K562 (cell line): ENCODE measurements at regions not wholly inside any gene's neighbourhood (a gene's known extent, or its start where the extent isn't known, plus 50 kb on each side); places are given as distances from the start of the nearest gene placed in this dataset.

Source experiments
- ATAC-seq: fragments of 200-7000 bp; cut with Tn5 transposase; 3 replicates; pipeline ENCODE4 v1.9.1; 2020; ENCODE audit warnings: moderate library complexity
- BruUV-seq: library from RNA; stranded (reverse); fragments of 400-500 nt; replicated peaks from 2 replicates; lab custom pipeline; 2021; lab: Mats Ljungman, UMichigan
- CTCF ChIA-PET: fragments of 300-600 bp; formaldehyde crosslinking; extraction: SDS; loops from one replicate; lab custom pipeline; 2021; ENCODE audit warnings: low intra/inter-chr PET ratio; lab: Yijun Ruan, JAX
- POLR2A ChIA-PET: fragments of 300-600, 350-650 bp; sonication (Branson Sonifier 250); formaldehyde crosslinking; extraction: SDS; loops from one replicate; lab custom pipeline; 2021; ENCODE audit warnings: antibody characterized with exemption, inconsistent platforms; lab: Yijun Ruan, JAX
- DNase-seq, 4 experiments: peaks; one replicate each; pipeline versions ENCODE4 v3.0.0 to v3.0.0-alpha.2; 2011 to 2018; ENCODE audit warnings: low spot score in 3 of 4, mixed read lengths in 3 of 4; ENCODE audit errors: extremely low read depth in 1 of 4
- FAIRE-seq: peaks from 2 replicates; lab custom pipeline; 2011; peaks lifted over from hg19 to GRCh38; lab: Jason Lieb, UNC
- H2AFZ ChIP-seq: 2 replicates; pipeline ENCODE4 v1.6.0; 2011; ENCODE audit warnings: low read depth, low read length, control low read depth, inconsistent platforms
- H3K27ac ChIP-seq: fragments of 200-600 bp; 3 replicates; pipeline ENCODE4 v1.8.0; 2011; ENCODE audit warnings: low read depth, mild to moderate bottlenecking, control low read depth, inconsistent platforms, low read length, moderate library complexity, mixed read lengths; ENCODE audit errors: extremely low read depth
- H3K27me3 ChIP-seq, 2 experiments: fragments of 300-600 bp in 1 of 2; 2 replicates in 1 of 2; 3 replicates in 1 of 2; pipeline versions ENCODE4 v1.6.0 to v1.8.0; 2011; ENCODE audit warnings: inconsistent platforms in 2 of 2, low read length in 2 of 2, mild to moderate bottlenecking in 1 of 2, mixed read lengths in 1 of 2, moderate library complexity in 1 of 2; ENCODE audit not compliant: control insufficient read depth in 2 of 2, insufficient read depth in 2 of 2
- H3K36me3 ChIP-seq: fragments of 300-600 bp; 3 replicates; pipeline ENCODE4 v1.8.0; 2011; ENCODE audit warnings: mild to moderate bottlenecking, low read length, inconsistent platforms; ENCODE audit not compliant: control insufficient read depth, insufficient read depth
- H3K4me1 ChIP-seq, 2 experiments: fragments of 200-600 bp in 1 of 2; replicated peaks in 1 of 2; 2 replicates in 1 of 2; 3 replicates in 1 of 2; pipeline versions ENCODE4 v1.5.1 to v1.8.0; 2011; ENCODE audit warnings: inconsistent platforms in 2 of 2, low read length in 2 of 2, mild to moderate bottlenecking in 1 of 2, mixed read lengths in 1 of 2, moderate library complexity in 1 of 2; ENCODE audit not compliant: control insufficient read depth in 2 of 2, insufficient read depth in 2 of 2
- H3K4me2 ChIP-seq: 2 replicates; pipeline ENCODE4 v1.6.1; 2011; ENCODE audit warnings: low read length, control low read depth, inconsistent platforms, mixed read lengths; ENCODE audit not compliant: insufficient read depth
- H3K4me3 ChIP-seq: fragments of 200-600 bp; sonication (generic), shearing (Covaris generic); 2 replicates; pipeline ENCODE4 v1.5.1; 2016; ENCODE audit warnings: control low read depth, inconsistent platforms
- H3K79me2 ChIP-seq: fragments of 200-600 bp; 3 replicates; pipeline ENCODE4 v1.8.0; 2011; ENCODE audit warnings: low read length, inconsistent platforms; ENCODE audit not compliant: control insufficient read depth, insufficient read depth
- H3K9ac ChIP-seq, 2 experiments: 2 replicates each; pipeline versions ENCODE4 v1.6.0 to v1.6.1; 2011; ENCODE audit warnings: low read depth in 2 of 2, low read length in 2 of 2, control low read depth in 1 of 2, inconsistent platforms in 1 of 2, mild to moderate bottlenecking in 1 of 2, mixed read lengths in 1 of 2; ENCODE audit not compliant: insufficient read depth in 1 of 2
- H3K9me1 ChIP-seq: one replicate; pipeline ENCODE4 v1.6.0; 2011; ENCODE audit warnings: inconsistent platforms, mild to moderate bottlenecking, low read length, moderate library complexity; ENCODE audit not compliant: control insufficient read depth, insufficient read depth
- H3K9me3 ChIP-seq: replicated peaks from 2 replicates; pipeline ENCODE4 v1.5.1; 2011; ENCODE audit warnings: low read depth, low read length, inconsistent platforms; ENCODE audit not compliant: control insufficient read depth, insufficient read depth
- H4K20me1 ChIP-seq: replicated peaks from 2 replicates; pipeline ENCODE4 v1.6.1; 2011; ENCODE audit warnings: low read length, inconsistent platforms, mixed read lengths; ENCODE audit not compliant: control insufficient read depth, insufficient read depth
- CEBPB ChIP-seq: fragments of 450-650 bp; IDR thresholded peaks from 2 replicates; pipeline ENCODE4 v1.6.1; 2016; ENCODE audit warnings: missing genetic modification characterization, missing compliant biosample characterization
- GATAD2B ChIP-seq: fragments of 450-650 bp; IDR thresholded peaks from 2 replicates; pipeline ENCODE4 v1.6.1; 2017; ENCODE audit warnings: mild to moderate bottlenecking, borderline replicate concordance
- NONO ChIP-seq, 2 experiments: fragments of 200-400 bp in 1 of 2; fragments of 450-650 bp in 1 of 2; formaldehyde crosslinking in 1 of 2; IDR thresholded peaks; 2 replicates each; pipeline ENCODE4 v1.6.1; 2017; ENCODE audit warnings: low read depth in 2 of 2, mild to moderate bottlenecking in 2 of 2, moderate library complexity in 2 of 2, low read length in 1 of 2
- WGBS: fragments of 100-300 bp; shearing (Covaris generic); methylation state at CpG from one replicate; pipeline ENCODE4 v1.1.6; 2016; ENCODE audit warnings: low coverage, mixed read lengths; ENCODE audit not compliant: insufficient coverage; ENCODE audit errors: missing lambda C conversion rate; 5-methylcytosine and 5-hydroxymethylcytosine counted together
- in situ Hi-C: fragments of 300-500 bp; cut with MboI; formaldehyde crosslinking; loops from 4 replicates; pipeline ENCODE4 v1.15.0; 2018; ENCODE audit warnings: inconsistent platforms, mixed read lengths
- intact Hi-C: fragments of 100-400 bp; cut with micrococcal nuclease; formaldehyde crosslinking; loops from 2 replicates; pipeline ENCODE4 v1.14.2; 2022
- TF ChIP-seq, protein P1 (sequence below): IDR thresholded peaks from 2 replicates; pipeline ENCODE4 v1.6.1; 2011; ENCODE audit warnings: borderline replicate concordance, low read depth, mild to moderate bottlenecking, moderate library complexity, low read length; ENCODE audit not compliant: insufficient read depth, poor library complexity, severe bottlenecking

DNA sequence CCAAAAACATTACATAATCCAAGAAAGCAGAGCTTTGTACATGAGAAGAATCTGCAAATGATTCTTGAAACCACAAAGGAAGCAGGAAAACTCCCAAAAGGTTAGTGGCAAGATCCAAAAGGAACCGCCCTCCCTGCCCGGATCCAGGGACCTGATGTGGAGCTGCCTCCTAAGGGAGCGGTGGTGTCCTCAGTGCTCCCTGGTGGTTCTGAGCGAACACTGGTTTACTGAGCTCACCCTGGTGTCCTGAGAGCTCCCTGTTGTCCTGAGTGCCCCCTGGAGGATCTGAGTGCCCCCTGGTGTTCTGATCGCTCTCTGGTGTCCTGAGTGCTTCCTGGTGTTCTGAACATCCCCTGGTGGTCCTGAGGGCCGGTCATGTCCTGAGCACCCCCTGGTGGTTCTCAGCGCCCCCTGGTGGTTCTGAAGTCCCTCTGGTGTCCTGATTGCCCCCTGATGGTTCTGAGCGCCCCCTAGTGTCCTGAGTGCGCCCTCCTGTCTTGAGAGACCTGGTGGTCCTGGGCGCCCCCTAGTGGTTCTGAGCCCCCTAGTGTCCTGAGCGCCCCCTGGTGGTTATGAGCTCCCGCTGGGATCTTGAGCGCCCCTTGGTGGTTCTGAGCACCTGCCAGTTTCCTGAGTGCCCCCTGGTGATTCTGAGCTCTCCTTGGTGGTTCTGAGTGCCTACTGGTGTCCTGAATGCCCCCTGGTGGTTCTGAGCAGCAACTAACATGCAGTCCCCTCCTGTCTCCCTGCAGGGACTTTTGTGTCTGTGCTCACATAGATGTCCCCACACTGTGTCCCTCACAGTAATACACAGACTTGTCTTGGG, 891.1 kb downstream of the TMEM121 start (continued):
- no peak for TF ChIP-seq NONO (IDR thresholded peaks at IDR 0.05; ENCODE audit: low read depth in 2 of 2, low read length in 1 of 2)
- TF ChIP-seq, protein P1, sequence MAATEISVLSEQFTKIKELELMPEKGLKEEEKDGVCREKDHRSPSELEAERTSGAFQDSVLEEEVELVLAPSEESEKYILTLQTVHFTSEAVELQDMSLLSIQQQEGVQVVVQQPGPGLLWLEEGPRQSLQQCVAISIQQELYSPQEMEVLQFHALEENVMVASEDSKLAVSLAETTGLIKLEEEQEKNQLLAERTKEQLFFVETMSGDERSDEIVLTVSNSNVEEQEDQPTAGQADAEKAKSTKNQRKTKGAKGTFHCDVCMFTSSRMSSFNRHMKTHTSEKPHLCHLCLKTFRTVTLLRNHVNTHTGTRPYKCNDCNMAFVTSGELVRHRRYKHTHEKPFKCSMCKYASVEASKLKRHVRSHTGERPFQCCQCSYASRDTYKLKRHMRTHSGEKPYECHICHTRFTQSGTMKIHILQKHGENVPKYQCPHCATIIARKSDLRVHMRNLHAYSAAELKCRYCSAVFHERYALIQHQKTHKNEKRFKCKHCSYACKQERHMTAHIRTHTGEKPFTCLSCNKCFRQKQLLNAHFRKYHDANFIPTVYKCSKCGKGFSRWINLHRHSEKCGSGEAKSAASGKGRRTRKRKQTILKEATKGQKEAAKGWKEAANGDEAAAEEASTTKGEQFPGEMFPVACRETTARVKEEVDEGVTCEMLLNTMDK: peak; percentile 92

DNA sequence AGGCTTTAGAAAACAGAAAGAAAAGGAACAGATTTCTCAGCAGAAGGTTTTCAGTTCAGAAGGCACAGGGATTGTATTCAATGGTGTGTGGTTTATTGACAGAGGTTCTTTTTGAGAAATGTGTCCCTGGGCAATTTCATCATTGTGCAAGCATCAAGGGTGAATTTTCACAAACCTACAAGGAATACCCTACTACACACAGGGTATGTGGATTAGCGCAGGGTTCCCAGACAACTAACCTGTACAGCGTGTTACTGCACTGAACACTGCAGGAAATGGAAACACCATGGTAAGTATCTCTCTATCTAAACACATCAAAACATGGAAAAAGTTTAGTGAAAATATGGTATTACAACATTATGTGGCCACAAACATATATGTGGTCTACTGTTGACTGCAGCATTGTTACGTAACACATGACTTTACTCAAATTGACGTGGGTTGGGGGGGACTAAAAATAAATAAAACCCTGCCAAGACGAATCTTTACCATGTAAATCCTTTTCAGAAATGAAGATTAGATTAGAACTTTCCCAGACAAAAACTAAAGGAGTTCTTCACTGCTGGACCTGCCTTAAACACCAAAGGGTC, 893.1 kb downstream of the TMEM121 start:
- BruUV-seq: no TSS peak

More for the DNA sequence above, 893.1 kb downstream of the TMEM121 start:
- no peak overlapping the region for H3K4me2 ChIP-seq
- H3K9me1 ChIP-seq: no peaks in the 10 kb centered on the region
- POLR2A ChIA-PET: interaction anchor here (0.6 to 0.7 kb wide), 2 partner anchors 293 to 928 kb away, joined by 3 to 4 read pairs; no protein-coding TSS in a partner anchor
- FAIRE-seq (no peak), ATAC-seq (no peak)
- CTCF ChIA-PET: no interaction called here
- H3K9ac ChIP-seq: no peak overlapping the region
- no peaks in the 10 kb centered on the region for H3K27me3 ChIP-seq
- no peaks in the 10 kb centered on the region for H3K4me1 ChIP-seq
- intact Hi-C loops: no loop called here
- TF ChIP-seq CEBPB (tag) (0 out of 2 replicates have a peak, but pooled peaks have one; percentile 7), GATAD2B (no peak)
- TF ChIP-seq, all 486 proteins: peak for 1
- H4K20me1 ChIP-seq: no peaks in the 10 kb centered on the region
- 46% methylated on average over 5 of the region's 5 CpGs for WGBS
- H3K4me3 ChIP-seq: no peak overlapping the region
- no peaks in the 10 kb centered on the region for H3K79me2 ChIP-seq
- in situ Hi-C loops: no loop called here
- DNase-seq: no peak
- no peaks in the 10 kb centered on the region for H3K36me3 ChIP-seq
- H2AFZ ChIP-seq: no peak overlapping the region
- peaks cover 10% of the 10 kb centered on the region for H3K9me3 ChIP-seq
- H3K27ac ChIP-seq: no peak overlapping the region
